ENCODE measurements at regions not wholly inside any gene's neighbourhood (a gene's known extent, or its start where the extent isn't known, plus 50 kb on each side); places are given as distances from the start of the nearest gene placed in this dataset.

GRCh38 chr10:45550903-45551786 is 121.4 kb downstream of the ZFAND4 start:
- no peak overlapping the region for H3K9ac ChIP-seq (ENCODE audit: low read length)
- H3K27ac Mint-ChIP-seq (ENCODE audit: unreplicated experiment), result no peak overlapping the region
- H3K27ac ChIP-seq (ENCODE audit: low read depth, low read length), result no peak overlapping the region
- H3K36me3 Mint-ChIP-seq (ENCODE audit: low read depth, unreplicated experiment), result no peaks in the 10 kb centered on the region
- H3K9me3 Mint-ChIP-seq (ENCODE audit: unreplicated experiment), result no peaks in the 10 kb centered on the region
- H3K4me3 ChIP-seq (ENCODE audit: insufficient read depth, low read depth, low read length), result no peak overlapping the region
- H3K9me3 ChIP-seq (ENCODE audit: insufficient read depth, low read depth, low read length), result no peaks in the 10 kb centered on the region
- DNase-seq (ENCODE audit: low read depth) (no peak), FAIRE-seq (no peak)
- H3K36me3 ChIP-seq (ENCODE audit: insufficient read depth, low read length), result no peaks in the 10 kb centered on the region
- no peak overlapping the region for H3K4me3 Mint-ChIP-seq (ENCODE audit: unreplicated experiment)
- no peaks in the 10 kb centered on the region for H4K20me1 ChIP-seq (ENCODE audit: insufficient read depth, low read length)
- H3K79me2 ChIP-seq (ENCODE audit: insufficient read depth, low read length), result no peaks in the 10 kb centered on the region
- H3K4me2 ChIP-seq (ENCODE audit: low read length), result no peak overlapping the region
- H3K27me3 ChIP-seq (ENCODE audit: insufficient read depth, low read length), result no peaks in the 10 kb centered on the region
- H3K4me1 Mint-ChIP-seq (ENCODE audit: low read depth, unreplicated experiment), result no peaks in the 10 kb centered on the region
- TF ChIP-seq CTCF (IDR thresholded peaks at IDR 0.05; ENCODE audit: insufficient read depth, low read depth, low read length) (no peak), EZH2 (IDR thresholded peaks at IDR 0.05; ENCODE audit: insufficient read depth, low read length) (no peak)
- H3K27me3 Mint-ChIP-seq (ENCODE audit: low read depth, unreplicated experiment), result no peaks in the 10 kb centered on the region
- H3K4me1 ChIP-seq (ENCODE audit: insufficient read depth, low read length), result no peaks in the 10 kb centered on the region
- H2AFZ ChIP-seq (ENCODE audit: low read depth, low read length), result no peak overlapping the region

- DNase-seq (ENCODE audit: low read depth) (no peak), FAIRE-seq (no peak)
- Histone ChIP-seq H3K4me2 (ENCODE audit: low read length) (no peak overlapping the region), H3K4me3 (ENCODE audit: insufficient read depth, low read depth, low read length) (no peak overlapping the region), H4K20me1 (ENCODE audit: insufficient read depth, low read length) (no peaks in the 10 kb centered on the region), H2AFZ (ENCODE audit: low read depth, low read length) (no peak overlapping the region), H3K79me2 (ENCODE audit: insufficient read depth, low read length) (no peaks in the 10 kb centered on the region), H3K9me3 (ENCODE audit: insufficient read depth, low read depth, low read length) (no peaks in the 10 kb centered on the region), H3K27ac (ENCODE audit: low read depth, low read length) (no peak overlapping the region), H3K36me3 (ENCODE audit: insufficient read depth, low read length) (no peaks in the 10 kb centered on the region), H3K27me3 (ENCODE audit: insufficient read depth, low read length) (no peaks in the 10 kb centered on the region), H3K9ac (ENCODE audit: low read length) (no peak overlapping the region), H3K4me1 (ENCODE audit: insufficient read depth, low read length) (no peaks in the 10 kb centered on the region)
- TF ChIP-seq CTCF (IDR thresholded peaks at IDR 0.05; ENCODE audit: insufficient read depth, low read depth, low read length) (no peak), EZH2 (IDR thresholded peaks at IDR 0.05; ENCODE audit: insufficient read depth, low read length) (no peak)
- Mint-ChIP-seq H3K9me3 (ENCODE audit: unreplicated experiment) (no peaks in the 10 kb centered on the region), H3K27me3 (ENCODE audit: low read depth, unreplicated experiment) (no peaks in the 10 kb centered on the region), H3K27ac (ENCODE audit: unreplicated experiment) (no peak overlapping the region), H3K4me1 (ENCODE audit: low read depth, unreplicated experiment) (no peaks in the 10 kb centered on the region), H3K4me3 (ENCODE audit: unreplicated experiment) (no peak overlapping the region), H3K36me3 (ENCODE audit: low read depth, unreplicated experiment) (no peaks in the 10 kb centered on the region)
Measured at GRCh38 chr10:45548068-45548467, 124.5 kb downstream of the ZFAND4 start.

- Histone ChIP-seq H2AFZ (ENCODE audit: low read depth, low read length) (no peak overlapping the region), H3K4me3 (ENCODE audit: insufficient read depth, low read depth, low read length) (no peak overlapping the region), H3K9ac (ENCODE audit: low read length) (no peak overlapping the region), H3K9me3 (ENCODE audit: insufficient read depth, low read depth, low read length) (no peaks in the 10 kb centered on the region), H3K4me1 (ENCODE audit: insufficient read depth, low read length) (no peaks in the 10 kb centered on the region), H3K4me2 (ENCODE audit: low read length) (no peak overlapping the region), H4K20me1 (ENCODE audit: insufficient read depth, low read length) (no peaks in the 10 kb centered on the region), H3K79me2 (ENCODE audit: insufficient read depth, low read length) (no peaks in the 10 kb centered on the region), H3K27ac (ENCODE audit: low read depth, low read length) (no peak overlapping the region), H3K36me3 (ENCODE audit: insufficient read depth, low read length) (no peaks in the 10 kb centered on the region), H3K27me3 (ENCODE audit: insufficient read depth, low read length) (no peaks in the 10 kb centered on the region)
- H3K27ac Mint-ChIP-seq (ENCODE audit: unreplicated experiment), result no peak overlapping the region
- no peaks in the 10 kb centered on the region for H3K4me1 Mint-ChIP-seq (ENCODE audit: low read depth, unreplicated experiment)
- no peaks in the 10 kb centered on the region for H3K36me3 Mint-ChIP-seq (ENCODE audit: low read depth, unreplicated experiment)
- no peaks in the 10 kb centered on the region for H3K9me3 Mint-ChIP-seq (ENCODE audit: unreplicated experiment)
- DNase-seq (ENCODE audit: low read depth) (no peak), FAIRE-seq (no peak)
- H3K4me3 Mint-ChIP-seq (ENCODE audit: unreplicated experiment), result no peak overlapping the region
- TF ChIP-seq CTCF (IDR thresholded peaks at IDR 0.05; ENCODE audit: insufficient read depth, low read depth, low read length), result no peak
- no peak for TF ChIP-seq EZH2 (IDR thresholded peaks at IDR 0.05; ENCODE audit: insufficient read depth, low read length)
- no peaks in the 10 kb centered on the region for H3K27me3 Mint-ChIP-seq (ENCODE audit: low read depth, unreplicated experiment)
Measured at GRCh38 chr10:45547207-45547606, 125.4 kb downstream of the ZFAND4 start.
